ENCODE measurements at regions not wholly inside any gene's neighbourhood (a gene's known extent, or its start where the extent isn't known, plus 50 kb on each side); places are given as distances from the start of the nearest gene placed in this dataset.

DNA sequence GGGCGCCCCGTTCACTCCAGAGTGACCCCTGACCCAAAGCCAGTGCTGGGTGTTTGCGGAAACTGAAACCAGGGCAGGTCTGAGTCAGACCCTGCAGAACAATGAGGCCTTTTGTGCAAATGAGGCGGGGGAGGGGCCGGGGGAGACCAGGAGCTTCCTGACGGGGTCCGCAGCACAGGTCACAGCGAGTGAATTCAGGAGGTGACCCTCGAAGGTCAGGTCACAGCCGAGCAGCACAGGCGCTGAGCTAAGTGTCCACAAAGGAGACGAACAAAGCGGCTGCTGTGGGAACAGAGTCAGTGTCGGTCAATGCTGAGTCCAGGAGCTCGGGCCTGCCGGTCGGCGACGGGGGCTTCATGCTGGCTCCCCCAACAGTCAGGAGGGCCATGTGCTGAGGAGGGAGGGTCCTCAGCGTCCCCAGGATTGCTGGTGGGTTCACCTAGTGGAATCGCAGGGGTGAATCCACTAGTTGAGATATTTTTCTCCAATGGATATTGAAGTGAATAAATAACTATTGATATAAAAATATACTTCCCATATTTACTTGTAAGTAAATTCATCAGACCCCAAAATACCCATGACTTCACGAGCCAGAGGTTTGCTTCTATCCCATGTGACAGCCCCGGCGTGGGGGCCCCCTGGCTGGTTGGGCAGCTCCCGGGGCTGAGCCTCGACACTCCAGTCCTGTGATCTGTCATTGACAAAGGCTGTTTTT is 188.4 kb upstream of the SULF2 start:
- TF ChIP-seq, protein P1, sequence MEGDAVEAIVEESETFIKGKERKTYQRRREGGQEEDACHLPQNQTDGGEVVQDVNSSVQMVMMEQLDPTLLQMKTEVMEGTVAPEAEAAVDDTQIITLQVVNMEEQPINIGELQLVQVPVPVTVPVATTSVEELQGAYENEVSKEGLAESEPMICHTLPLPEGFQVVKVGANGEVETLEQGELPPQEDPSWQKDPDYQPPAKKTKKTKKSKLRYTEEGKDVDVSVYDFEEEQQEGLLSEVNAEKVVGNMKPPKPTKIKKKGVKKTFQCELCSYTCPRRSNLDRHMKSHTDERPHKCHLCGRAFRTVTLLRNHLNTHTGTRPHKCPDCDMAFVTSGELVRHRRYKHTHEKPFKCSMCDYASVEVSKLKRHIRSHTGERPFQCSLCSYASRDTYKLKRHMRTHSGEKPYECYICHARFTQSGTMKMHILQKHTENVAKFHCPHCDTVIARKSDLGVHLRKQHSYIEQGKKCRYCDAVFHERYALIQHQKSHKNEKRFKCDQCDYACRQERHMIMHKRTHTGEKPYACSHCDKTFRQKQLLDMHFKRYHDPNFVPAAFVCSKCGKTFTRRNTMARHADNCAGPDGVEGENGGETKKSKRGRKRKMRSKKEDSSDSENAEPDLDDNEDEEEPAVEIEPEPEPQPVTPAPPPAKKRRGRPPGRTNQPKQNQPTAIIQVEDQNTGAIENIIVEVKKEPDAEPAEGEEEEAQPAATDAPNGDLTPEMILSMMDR (IDR thresholded peaks at IDR 0.05), result no peak
- TF ChIP-seq POLR2A (IDR thresholded peaks at IDR 0.05; ENCODE audit: low read depth) (no peak), EP300 (IDR thresholded peaks at IDR 0.05) (no peak), POLR2AphosphoS5 (IDR thresholded peaks at IDR 0.05) (no peak)
